ENCODE measurements at regions not wholly inside any gene's neighbourhood (a gene's known extent, or its start where the extent isn't known, plus 50 kb on each side); places are given as distances from the start of the nearest gene placed in this dataset.

- Mint-ChIP-seq H3K9me3 (ENCODE audit: low read depth) (peaks cover 12% of the 10 kb centered on the region), H3K4me3 (ENCODE audit: unreplicated experiment) (no peak overlapping the region), H3K27me3 (ENCODE audit: low read depth) (no peaks in the 10 kb centered on the region), H3K27ac (ENCODE audit: unreplicated experiment) (no peak overlapping the region), H3K36me3 (ENCODE audit: low read depth) (peaks cover 3% of the 10 kb centered on the region), H3K4me1 (ENCODE audit: low read depth) (peaks cover 5% of the 10 kb centered on the region)
- TF ChIP-seq CTCF (IDR thresholded peaks at IDR 0.05) = no peak
- DNase-seq (ENCODE audit: low spot score) = no peak
Observed at GRCh38 chr2:5826979-5827655, 134.9 kb downstream of the SOX11 start.

DNA sequence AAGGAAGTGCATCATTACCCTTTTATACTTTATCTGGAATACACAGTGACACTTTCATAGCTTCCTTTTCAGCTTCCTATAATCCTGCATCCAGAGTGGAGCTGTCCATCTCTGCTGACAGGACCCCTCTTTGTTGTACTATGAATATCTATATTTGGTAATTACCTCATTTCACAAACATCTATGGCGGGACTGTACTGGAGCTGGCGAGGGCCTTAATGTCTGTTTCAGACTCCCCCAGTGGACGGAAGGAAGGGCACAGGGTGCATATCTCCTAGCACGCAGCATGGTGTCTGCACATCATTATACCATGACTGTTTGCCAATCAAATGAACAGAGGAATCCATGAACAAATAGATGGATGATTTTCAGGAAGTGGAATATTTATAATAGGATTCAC is 142.3 kb downstream of the SOX11 start:
- Mint-ChIP-seq H3K36me3 (ENCODE audit: low read depth) (no peaks in the 10 kb centered on the region), H3K27me3 (ENCODE audit: low read depth) (no peaks in the 10 kb centered on the region), H3K9me3 (ENCODE audit: low read depth) (no peaks in the 10 kb centered on the region), H3K4me3 (ENCODE audit: unreplicated experiment) (no peak overlapping the region), H3K4me1 (ENCODE audit: low read depth) (peaks cover 5% of the 10 kb centered on the region), H3K27ac (ENCODE audit: unreplicated experiment) (no peak overlapping the region)
- DNase-seq (ENCODE audit: low spot score) = no peak
- TF ChIP-seq CTCF (IDR thresholded peaks at IDR 0.05) = no peak

GRCh38 chr2:5839550-5839949 is 147.4 kb downstream of the SOX11 start:
- Mint-ChIP-seq H3K27me3 (ENCODE audit: low read depth) (no peaks in the 10 kb centered on the region), H3K4me1 (ENCODE audit: low read depth) (peaks cover 4% of the 10 kb centered on the region)
- DNase-seq (ENCODE audit: low spot score) = no peak

DNA sequence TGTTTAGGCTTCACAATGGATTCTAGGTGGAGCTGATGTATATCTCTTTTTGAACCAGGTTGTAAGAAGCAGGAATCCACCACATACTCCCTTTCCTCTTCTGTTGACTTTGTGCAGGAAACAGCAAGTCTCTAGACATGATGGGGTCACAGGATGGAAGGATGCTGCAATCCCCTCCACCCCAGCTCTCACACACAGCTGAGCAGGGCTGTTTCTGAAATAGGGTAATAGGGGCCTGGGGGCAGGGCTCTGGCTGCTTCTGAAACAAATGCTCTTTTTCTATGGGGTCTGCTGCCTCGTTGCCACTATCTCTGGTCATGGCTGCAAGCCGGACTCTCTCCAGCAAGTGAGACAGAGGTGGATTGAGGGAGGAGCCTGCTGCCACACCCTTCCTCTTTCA is 148.9 kb downstream of the SOX11 start:
- H3K36me3 Mint-ChIP-seq (ENCODE audit: low read depth) = no peaks in the 10 kb centered on the region
- H3K27me3 Mint-ChIP-seq (ENCODE audit: low read depth) = no peaks in the 10 kb centered on the region
- H3K27ac Mint-ChIP-seq (ENCODE audit: unreplicated experiment) = no peak overlapping the region
- H3K4me1 Mint-ChIP-seq (ENCODE audit: low read depth) = peaks cover 2% of the 10 kb centered on the region
- H3K9me3 Mint-ChIP-seq (ENCODE audit: low read depth) = no peaks in the 10 kb centered on the region
- DNase-seq (ENCODE audit: low spot score) = no peak
- no peak overlapping the region for H3K4me3 Mint-ChIP-seq (ENCODE audit: unreplicated experiment)
- TF ChIP-seq CTCF (IDR thresholded peaks at IDR 0.05) = no peak

More at GRCh38 chr2:5839550-5839949, 147.4 kb downstream of the SOX11 start:
- Mint-ChIP-seq H3K27ac (ENCODE audit: unreplicated experiment) (no peak overlapping the region), H3K9me3 (ENCODE audit: low read depth) (no peaks in the 10 kb centered on the region), H3K4me3 (ENCODE audit: unreplicated experiment) (no peak overlapping the region), H3K36me3 (ENCODE audit: low read depth) (no peaks in the 10 kb centered on the region)
- TF ChIP-seq CTCF (IDR thresholded peaks at IDR 0.05) = no peak

DNA sequence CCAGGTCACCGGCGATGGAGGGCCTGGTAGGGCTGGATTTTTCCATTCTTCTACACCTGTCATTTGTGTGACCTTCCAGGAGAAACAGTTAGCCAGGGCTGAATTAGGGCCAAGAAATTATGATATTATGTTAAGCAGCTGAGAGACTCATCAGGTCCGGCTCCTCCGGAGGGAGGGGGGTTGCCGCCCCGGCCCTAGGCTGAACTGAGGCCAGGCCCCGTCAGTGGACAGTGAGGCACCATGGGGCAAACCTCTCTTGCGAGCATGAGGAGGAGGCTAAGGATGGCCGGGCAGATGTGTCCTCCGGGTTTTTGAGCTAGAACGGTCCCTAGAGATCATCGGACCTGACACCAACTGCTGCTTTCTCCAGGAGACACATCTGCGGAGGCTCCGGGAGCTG is 150.1 kb downstream of the SOX11 start:
- H3K27me3 Mint-ChIP-seq (ENCODE audit: low read depth) = no peaks in the 10 kb centered on the region
- DNase-seq (ENCODE audit: low spot score) = no peak
- no peaks in the 10 kb centered on the region for H3K9me3 Mint-ChIP-seq (ENCODE audit: low read depth)

More for the DNA sequence above, 150.1 kb downstream of the SOX11 start:
- H3K4me3 Mint-ChIP-seq (ENCODE audit: unreplicated experiment) = no peak overlapping the region
- H3K36me3 Mint-ChIP-seq (ENCODE audit: low read depth) = no peaks in the 10 kb centered on the region
- no peak overlapping the region for H3K27ac Mint-ChIP-seq (ENCODE audit: unreplicated experiment)
- peaks cover 6% of the 10 kb centered on the region for H3K4me1 Mint-ChIP-seq (ENCODE audit: low read depth)
- no peak for TF ChIP-seq CTCF (IDR thresholded peaks at IDR 0.05)

Measured in chondrocyte (in vitro differentiated cells).